Motor neuron (in vitro differentiated cells): ENCODE measurements at regions not wholly inside any gene's neighbourhood (a gene's known extent, or its start where the extent isn't known, plus 50 kb on each side); places are given as distances from the start of the nearest gene placed in this dataset.
A peak's percentile ranks its signal among the peaks of the same experiment; 100 is the strongest.
"Not testable (repeated sequence)": the region's sequence is repeated elsewhere in the genome, so short reads cannot be mapped to it uniquely, and the experiment has no call there.

ENCODE experiments used
- ATAC-seq, 8 experiments: fragments of 200-7000 bp; cut with Tn5 transposase; replicated peaks in 6 of 8; 2 replicates each; pipeline ENCODE4 v1.8.0; 2021; ENCODE audit warnings: mild to moderate bottlenecking in 8 of 8, moderate library complexity in 8 of 8
- H3K27ac ChIP-seq, 2 donors: fragments of 250-450 bp; sonication (Bioruptor Pico); 2 replicates each; pipeline ENCODE4 v1.9.0; 2021; ENCODE audit warnings: antibody characterized with exemption in 2 of 2, mild to moderate bottlenecking in 2 of 2, moderate library complexity in 1 of 2
- H3K4me1 ChIP-seq, 2 donors: fragments of 250-450 bp; sonication (Bioruptor Pico); replicated peaks in 1 of 2; 2 replicates each; pipeline ENCODE4 v1.6.1; 2021; ENCODE audit warnings: antibody characterized with exemption in 2 of 2, mild to moderate bottlenecking in 2 of 2, moderate library complexity in 1 of 2
- H3K4me3 ChIP-seq, 5 donors: fragments of 250-450 bp; sonication (Bioruptor Pico); 2 replicates each; pipeline ENCODE4 v1.9.0; 2021; ENCODE audit warnings: antibody characterized with exemption in 5 of 5, mild to moderate bottlenecking in 5 of 5, moderate library complexity in 4 of 5
- WGBS, 10 experiments: fragments of 450-650 bp; shearing (Covaris generic); methylation state at CpG; one replicate each; pipeline ENCODE4 v1.0.0; 2022; 5-methylcytosine and 5-hydroxymethylcytosine counted together
- in situ Hi-C, 9 experiments: fragments of 400-800 bp; cut with MboI; loops; one replicate each; pipeline ENCODE4 v1.15.0; 2021; ENCODE audit warnings: low sequenced_read_pairs in 9 of 9, low pct_unique_long_range_greater_than_20kb in 2 of 9; ENCODE audit not compliant: unreplicated experiment in 9 of 9

DNA sequence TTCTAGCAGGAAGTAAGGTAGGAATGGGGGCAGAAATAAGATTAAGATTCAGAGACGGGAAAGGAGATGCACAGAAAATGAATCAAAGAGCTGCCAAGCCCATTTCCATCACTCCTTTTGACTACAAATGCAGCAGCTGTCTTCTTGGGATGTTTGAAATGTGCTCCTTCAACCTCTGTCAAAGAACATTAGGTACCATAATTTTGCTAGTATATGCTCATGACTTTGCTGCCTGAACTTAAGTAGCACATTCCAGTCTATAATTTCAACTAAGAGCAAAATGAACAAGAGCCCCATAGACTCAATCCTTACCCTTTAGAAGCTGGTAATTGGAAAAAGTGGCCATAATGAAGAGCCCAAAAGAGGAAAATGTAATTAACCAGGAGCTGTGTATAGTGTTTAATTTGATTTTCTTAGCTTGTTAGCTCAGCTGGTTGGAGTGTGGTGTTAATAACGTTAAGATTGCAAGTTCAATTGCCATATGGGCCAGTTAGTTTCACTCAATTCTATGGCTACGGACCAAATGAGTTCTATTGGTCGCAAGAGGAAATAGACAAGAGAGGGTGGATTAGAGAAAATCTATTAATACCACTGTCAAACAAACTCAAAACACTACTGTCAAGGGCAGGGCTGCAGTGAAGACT is 349.9 kb downstream of the ZBBX start:
- in situ Hi-C loops = loop anchor here in 1 of 9 experiments (25.0 kb wide), 1 partner anchor 1018 kb away; no protein-coding TSS in a partner anchor
- WGBS, 10 experiments = 0 to 76% (median 39%) methylated on average over 2 to 4 of the region's 4 CpGs; no CpG with 5 or more reads in 2 of the 10 experiments

DNA sequence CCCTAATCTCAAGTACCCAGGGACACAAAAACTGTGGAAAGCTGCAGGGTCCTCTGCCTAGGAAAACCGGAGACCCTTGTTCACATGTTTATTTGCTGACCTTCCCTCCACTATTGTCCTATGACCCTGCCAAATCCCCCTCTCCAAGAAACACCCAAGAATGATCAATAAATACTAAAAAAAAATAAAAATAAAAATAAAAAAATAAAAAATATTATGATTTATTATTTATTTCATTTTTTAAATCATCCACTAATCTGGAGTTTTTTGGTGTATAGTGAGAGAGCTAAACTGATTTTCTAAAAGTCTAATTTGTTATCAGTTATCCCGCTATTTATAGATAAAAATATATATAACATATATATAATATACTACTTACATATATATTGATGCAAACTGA is 360.6 kb downstream of the ZBBX start:
- H3K4me3 ChIP-seq, in situ Hi-C loops, H3K27ac ChIP-seq, H3K4me1 ChIP-seq, ATAC-seq: not testable (repeated sequence)
- 0 to 100% (median 92%) methylated on average over 1 to 2 of the region's 2 CpGs; no CpG with 5 or more reads in 1 of the 10 experiments for WGBS, 10 experiments

More for the DNA sequence above, 349.9 kb downstream of the ZBBX start:
- Histone ChIP-seq H3K4me3 (no peak overlapping the region), H3K27ac (no peak overlapping the region), H3K4me1 (peaks cover 3 to 4% of the 10 kb centered on the region in 2 donors)
- peak in 1 of 8 experiments; percentile 21 for ATAC-seq

DNA sequence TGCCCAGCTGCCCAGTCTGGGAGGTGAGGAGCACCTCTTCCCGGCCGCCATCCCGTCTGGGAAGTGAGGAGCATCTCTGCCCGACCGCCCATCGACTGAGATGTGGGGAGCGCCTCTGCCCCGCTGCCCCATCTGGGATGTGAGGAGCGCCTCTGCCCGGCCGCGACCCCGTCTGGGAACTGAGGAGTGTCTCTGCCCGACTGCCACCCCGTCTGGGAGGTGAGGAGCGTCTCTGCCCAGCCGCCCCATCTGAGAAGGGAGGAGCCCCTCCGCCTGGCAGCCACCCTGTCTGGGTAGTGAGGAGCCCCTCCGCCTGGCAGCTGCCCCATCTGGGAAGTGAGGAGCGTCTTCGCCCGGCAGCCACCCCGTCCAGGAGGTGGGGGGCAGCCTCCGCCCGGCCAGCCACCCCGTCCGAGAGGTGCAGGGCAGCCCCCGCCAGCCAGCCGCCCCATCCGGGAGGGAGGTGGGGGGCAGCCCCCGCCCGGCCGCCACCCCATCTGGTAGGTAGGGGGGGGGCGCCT is 361.4 kb downstream of the ZBBX start:
- WGBS, 10 experiments = no CpG with 5 or more reads among the region's 34 CpGs
- in situ Hi-C loops, ATAC-seq: not testable (repeated sequence)

DNA sequence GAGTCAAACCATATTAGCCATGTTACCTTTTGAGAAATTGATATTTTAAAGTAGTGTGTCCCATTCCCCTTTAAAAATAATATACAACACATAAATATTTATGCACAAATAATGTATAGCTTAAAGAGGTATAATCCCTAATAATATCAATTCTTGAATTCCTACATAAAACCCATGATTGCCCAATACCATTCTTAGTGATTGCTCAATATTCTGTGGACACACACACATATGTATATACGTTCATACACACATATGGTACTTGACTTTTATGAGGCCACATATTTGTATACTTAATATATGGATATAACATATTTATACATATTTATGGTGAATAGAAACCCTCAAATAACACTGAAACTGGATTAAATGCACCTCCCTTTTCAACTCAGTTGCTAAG is 367.4 kb downstream of the ZBBX start:
- no peak for ATAC-seq
- Histone ChIP-seq H3K27ac (no peak overlapping the region), H3K4me3 (no peak overlapping the region), H3K4me1 (peaks cover 0 to 7% of the 10 kb centered on the region in 2 donors)
- in situ Hi-C loops = no loop called here
- 0 to 90% (median 78%) methylated on average over 1 of the region's 1 CpG; no CpG with 5 or more reads in 4 of the 10 experiments for WGBS, 10 experiments

More for the DNA sequence above, 361.4 kb downstream of the ZBBX start:
- H3K27ac ChIP-seq, H3K4me1 ChIP-seq, H3K4me3 ChIP-seq: not testable (repeated sequence)

DNA sequence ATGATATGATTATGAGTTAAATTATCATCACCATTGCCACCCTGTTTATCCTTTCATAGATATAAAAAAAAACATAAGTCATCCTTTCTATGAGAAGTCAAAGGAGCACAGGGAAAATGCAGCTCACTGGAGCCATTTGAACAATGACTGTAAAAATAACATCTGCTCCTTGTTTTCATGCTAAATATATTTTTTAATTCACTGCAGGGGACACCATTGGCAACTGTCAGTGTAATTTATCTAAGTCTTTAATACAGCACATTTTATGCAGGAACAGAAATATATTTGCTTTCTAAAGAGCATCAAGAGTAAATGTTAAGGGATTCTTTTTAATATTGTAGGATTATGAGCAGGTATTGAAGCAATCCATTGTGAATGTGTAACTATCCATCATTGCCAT is 371.3 kb downstream of the ZBBX start:
- peak in 1 of 8 experiments; percentile 28 for ATAC-seq
- Histone ChIP-seq H3K4me3 (no peak overlapping the region), H3K4me1 (peaks cover 0 to 7% of the 10 kb centered on the region in 2 donors), H3K27ac (no peak overlapping the region)
- in situ Hi-C loops = no loop called here

DNA sequence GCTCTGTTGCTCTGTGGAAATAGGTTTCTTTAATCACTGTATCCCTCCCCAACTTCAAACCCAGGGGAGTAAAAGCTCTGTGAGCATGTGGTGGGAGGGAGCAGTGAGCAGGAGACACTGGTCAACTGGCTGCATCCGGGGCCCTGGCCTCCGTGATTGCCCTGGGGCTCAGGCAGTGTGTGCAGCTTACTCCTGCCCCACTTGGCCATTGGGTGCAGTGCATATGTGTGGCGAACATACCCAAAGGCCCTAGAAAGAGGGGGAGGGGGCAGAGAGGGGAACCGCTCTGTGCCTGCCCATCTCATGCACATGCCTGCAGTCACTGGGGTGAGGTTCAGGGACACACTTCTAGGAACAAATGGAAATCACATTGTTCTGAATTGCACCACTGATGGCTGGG is 378.7 kb downstream of the ZBBX start:
- Histone ChIP-seq H3K4me1 (no peaks in the 10 kb centered on the region), H3K27ac (no peak overlapping the region), H3K4me3 (no peak overlapping the region)
- WGBS, 10 experiments = 77 to 100% (median 95%) methylated on average over 1 to 3 of the region's 4 CpGs; no CpG with 5 or more reads in 6 of the 10 experiments
- ATAC-seq = no peak
- in situ Hi-C loops = no loop called here

DNA sequence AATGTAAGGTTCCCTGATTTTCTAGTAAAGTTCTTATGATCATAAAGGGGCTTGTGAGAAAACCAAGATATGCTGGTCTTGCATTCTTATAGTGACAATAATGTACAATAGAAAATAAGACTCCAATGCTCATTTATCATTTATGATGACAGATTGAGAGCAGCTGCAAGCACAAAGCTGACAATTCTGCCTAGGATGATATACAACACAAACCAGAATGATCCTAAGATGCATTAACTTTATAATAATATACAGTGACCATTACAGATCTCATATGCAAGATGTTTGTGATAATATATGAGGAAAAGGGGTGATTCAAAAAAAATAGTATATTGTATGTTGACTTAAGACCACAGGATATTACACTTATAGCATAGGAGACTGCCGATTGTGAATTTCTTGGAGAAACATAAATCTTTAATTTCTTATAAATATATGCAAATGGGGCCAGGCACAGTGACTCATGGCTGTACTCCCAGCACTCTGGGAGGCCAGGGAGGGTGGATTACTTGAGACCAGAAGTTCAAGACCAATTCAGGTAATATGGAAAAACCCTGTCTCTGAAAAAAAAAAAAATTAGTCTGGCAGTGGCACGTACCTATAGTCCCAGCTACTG is 387.0 kb downstream of the ZBBX start:
- peaks cover 0 to 12% of the 10 kb centered on the region in 2 donors for H3K4me1 ChIP-seq
- in situ Hi-C loops = no loop called here
- H3K27ac ChIP-seq = no peak overlapping the region
- no peak overlapping the region for H3K4me3 ChIP-seq
- WGBS, 10 experiments = 0 to 100% (median 60%) methylated on average over 1 to 2 of the region's 2 CpGs
- ATAC-seq = peak in 5 of 8 experiments; percentile 60 to 96 (median 90)

DNA sequence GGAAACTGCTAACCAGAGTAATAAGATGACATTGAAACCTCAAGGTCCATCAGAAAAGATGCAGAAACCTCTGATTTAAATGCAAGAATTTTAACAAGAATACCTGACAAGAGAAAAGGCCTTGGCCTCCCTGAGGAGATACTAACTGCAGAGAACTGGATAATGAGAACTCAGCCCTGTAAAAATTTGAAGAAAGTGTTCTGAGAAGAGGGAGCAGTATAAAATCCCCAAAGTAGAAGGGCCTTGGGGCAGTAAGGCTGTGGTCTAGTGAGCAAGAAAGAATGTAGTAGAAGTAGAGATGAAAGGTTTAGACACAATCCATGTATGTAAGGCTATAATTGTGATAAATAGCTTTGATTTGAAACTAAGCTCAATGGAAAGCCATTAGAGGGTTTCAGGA is 394.1 kb downstream of the ZBBX start:
- no peak overlapping the region for H3K4me3 ChIP-seq
- H3K27ac ChIP-seq = no peak overlapping the region
- in situ Hi-C loops = no loop called here
- no peak for ATAC-seq
- no peaks in the 10 kb centered on the region for H3K4me1 ChIP-seq

DNA sequence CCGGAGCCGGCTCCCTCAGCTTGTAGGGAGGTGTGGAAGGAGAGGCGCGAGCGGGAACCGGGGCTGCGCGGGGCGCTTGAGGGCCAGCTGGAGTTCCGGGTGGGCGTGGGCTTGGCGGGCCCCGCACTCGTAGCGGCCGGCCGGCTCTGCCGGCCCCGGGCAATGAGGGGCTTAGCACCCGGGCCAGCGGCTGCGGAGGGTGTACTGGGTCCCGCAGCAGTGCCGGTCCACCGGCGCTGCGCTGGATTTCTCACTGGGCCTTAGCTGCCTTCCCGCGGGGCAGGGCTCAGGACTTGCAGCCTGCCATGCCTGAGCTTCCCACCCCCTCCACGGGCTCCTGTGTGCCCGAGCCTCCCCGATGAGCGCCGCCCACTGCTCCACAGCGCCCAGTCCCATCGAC is 404.3 kb downstream of the ZBBX start:
- in situ Hi-C loops, ATAC-seq, H3K27ac ChIP-seq, H3K4me1 ChIP-seq, H3K4me3 ChIP-seq: not testable (repeated sequence)
- no CpG with 5 or more reads among the region's 36 CpGs for WGBS, 10 experiments

DNA sequence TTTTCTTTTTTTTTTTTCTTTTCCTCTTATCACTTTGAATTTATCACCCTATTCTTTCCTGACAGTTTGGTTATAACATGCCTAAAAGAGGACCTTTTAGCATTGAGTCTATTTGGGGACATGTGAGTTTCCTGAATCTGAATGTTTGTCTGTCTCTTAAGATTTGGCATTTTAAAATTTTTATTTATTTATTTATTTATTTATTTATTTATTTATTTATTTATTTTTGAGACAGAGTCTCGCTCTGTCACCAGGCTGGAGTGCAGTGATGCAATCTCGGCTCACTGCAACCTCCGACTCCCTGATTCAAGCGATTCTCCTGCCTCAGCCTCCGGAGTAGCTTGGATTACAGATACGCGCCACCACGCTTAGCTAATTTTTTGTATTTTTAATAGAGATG is 412.4 kb downstream of the ZBBX start:
- H3K27ac ChIP-seq, ATAC-seq, H3K4me1 ChIP-seq, H3K4me3 ChIP-seq, in situ Hi-C loops: not testable (repeated sequence)
- 72 to 100% (median 96%) methylated on average over 4 to 8 of the region's 8 CpGs; no CpG with 5 or more reads in 1 of the 10 experiments for WGBS, 10 experiments

DNA sequence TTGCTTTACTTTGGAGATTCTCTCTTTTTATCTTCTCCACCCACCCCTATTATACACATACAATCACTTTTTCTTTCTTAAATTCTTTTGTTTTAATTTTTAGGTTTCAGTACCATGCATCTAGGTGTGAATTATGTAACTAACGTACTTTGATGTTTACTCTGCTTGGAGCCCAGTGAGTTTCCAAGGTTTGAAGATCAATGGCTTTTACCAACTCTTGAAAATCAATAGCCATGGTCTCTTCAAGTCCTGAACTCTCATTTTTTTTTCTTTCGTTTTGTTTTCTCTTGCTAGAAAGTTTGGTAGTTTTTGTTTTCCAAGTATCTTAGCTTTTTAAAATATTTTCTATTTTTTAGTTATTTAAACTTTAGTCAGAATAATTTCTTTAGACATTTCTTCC is 417.2 kb downstream of the ZBBX start:
- WGBS, 10 experiments = 0 to 100% (median 68%) methylated on average over 1 to 2 of the region's 2 CpGs
- in situ Hi-C loops = no loop called here
- H3K27ac ChIP-seq = no peak overlapping the region

DNA sequence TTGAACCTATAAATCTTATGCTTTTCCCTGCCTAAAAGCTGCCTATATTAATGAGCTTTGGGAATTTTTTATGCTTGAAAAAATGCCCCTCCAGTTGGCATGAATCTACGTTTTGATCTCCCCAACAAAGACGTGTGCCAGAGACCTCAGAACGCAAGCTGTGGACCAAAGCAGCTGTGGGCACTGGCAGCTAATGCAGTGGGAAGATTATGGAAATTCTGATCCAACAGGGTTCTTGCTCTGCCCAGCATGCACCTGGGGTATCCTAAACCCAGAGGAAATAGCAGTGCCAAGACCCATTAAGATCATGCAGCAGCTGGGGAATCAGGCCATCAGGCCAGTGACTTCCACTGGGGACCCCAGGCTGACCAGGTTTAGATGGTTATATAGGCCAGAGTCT is 423.0 kb downstream of the ZBBX start:
- in situ Hi-C loops = no loop called here
- 0 to 100% (median 87%) methylated on average over 1 to 3 of the region's 3 CpGs; no CpG with 5 or more reads in 3 of the 10 experiments for WGBS, 10 experiments
- ATAC-seq = no peak
- Histone ChIP-seq H3K4me1 (no peaks in the 10 kb centered on the region), H3K27ac (no peak overlapping the region), H3K4me3 (no peak overlapping the region)

More for the DNA sequence above, 417.2 kb downstream of the ZBBX start:
- Histone ChIP-seq H3K4me3 (no peak overlapping the region), H3K4me1 (no peaks in the 10 kb centered on the region)
- ATAC-seq = no peak

DNA sequence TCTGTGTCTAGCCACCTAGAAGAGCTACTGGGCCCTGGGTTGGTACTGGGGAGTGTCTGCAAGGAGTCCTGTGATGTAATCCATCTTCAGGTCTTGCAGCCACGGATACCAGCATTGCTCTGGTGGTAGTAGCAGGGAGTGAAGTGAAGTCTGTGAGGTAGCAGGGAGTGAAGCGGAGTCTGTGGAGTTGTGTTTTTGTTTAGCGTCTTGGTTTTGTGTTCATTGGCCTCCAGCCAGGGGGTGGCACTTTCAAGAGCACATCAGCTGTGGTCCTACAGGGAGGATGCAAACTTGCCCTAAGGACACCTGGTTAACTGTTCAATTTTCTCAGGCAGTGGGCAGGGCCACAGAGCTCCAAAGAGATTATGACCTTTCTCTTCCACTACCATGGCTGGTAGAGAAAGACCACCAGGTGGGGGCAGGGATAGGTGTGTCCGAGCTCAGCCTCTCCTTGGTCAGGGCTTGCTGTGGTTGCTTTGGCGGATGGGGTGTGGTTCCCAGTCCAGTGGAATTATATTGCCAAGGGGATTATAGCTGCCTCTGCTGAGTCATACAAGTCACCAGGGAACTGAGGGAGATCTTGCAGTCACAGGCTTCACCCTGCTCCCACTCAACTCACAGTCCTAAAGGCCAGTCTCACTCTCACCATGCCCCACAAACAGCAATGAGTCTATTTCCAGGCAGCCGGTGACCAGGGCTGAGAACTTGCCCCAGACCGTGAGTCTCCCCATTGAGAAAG is 424.7 kb downstream of the ZBBX start:
- WGBS, 10 experiments = 33 to 100% (median 92%) methylated on average over 1 to 6 of the region's 7 CpGs; no CpG with 5 or more reads in 4 of the 10 experiments
- in situ Hi-C loops = no loop called here

More for the DNA sequence above, 424.7 kb downstream of the ZBBX start:
- ATAC-seq = peak in 3 of 8 experiments; percentile 46 to 61 (median 52)
- Histone ChIP-seq H3K27ac (no peak overlapping the region), H3K4me3 (no peak overlapping the region), H3K4me1 (no peaks in the 10 kb centered on the region)
